Occipital lobe (tissue), 1 donor: ENCODE measurements at regions not wholly inside any gene's neighbourhood (a gene's known extent, or its start where the extent isn't known, plus 50 kb on each side); places are given as distances from the start of the nearest gene placed in this dataset.
"Not testable (repeated sequence)": the region's sequence is repeated elsewhere in the genome, so short reads cannot be mapped to it uniquely, and the experiment has no call there.

Source experiments
- DNase-seq: peaks from one replicate; lab custom pipeline; 2025; lab: John Stamatoyannopoulos, UW

- DNase-seq = no peak
These were observed 943.2 kb downstream of the MCTP2 start for GRCh38 chr15:95174301-95175259.

- DNase-seq = no peak
These were observed 944.7 kb downstream of the MCTP2 start for GRCh38 chr15:95175914-95176658.

- no peak for DNase-seq
These were observed 945.6 kb downstream of the MCTP2 start for GRCh38 chr15:95176794-95177577.

GRCh38 chr15:95180530-95180929 lies 949.2 kb downstream of the MCTP2 start:
- no peak for DNase-seq

GRCh38 chr15:95182091-95182490 lies 950.7 kb downstream of the MCTP2 start:
- no peak for DNase-seq

GRCh38 chr15:95192923-95193322 lies 961.6 kb downstream of the MCTP2 start:
- no peak for DNase-seq

GRCh38 chr15:95194746-95195145 lies 963.4 kb downstream of the MCTP2 start:
- no peak for DNase-seq

- no peak for DNase-seq
These were observed 965.0 kb downstream of the MCTP2 start for GRCh38 chr15:95196176-95196915.

GRCh38 chr15:95202569-95203349 lies 971.4 kb downstream of the MCTP2 start:
- DNase-seq = no peak

- DNase-seq = no peak
These were observed 973.7 kb downstream of the MCTP2 start for GRCh38 chr15:95205077-95205476.

- DNase-seq = not testable (repeated sequence)
These were observed 974.5 kb downstream of the MCTP2 start for GRCh38 chr15:95205830-95206229.

GRCh38 chr15:95208071-95208470 lies 976.7 kb downstream of the MCTP2 start:
- no peak for DNase-seq

- no peak for DNase-seq
These were observed 977.6 kb downstream of the MCTP2 start for GRCh38 chr15:95208988-95209387.

- no peak for DNase-seq
These were observed 979.1 kb downstream of the MCTP2 start for GRCh38 chr15:95210436-95210981.

GRCh38 chr15:95215017-95215416 lies 983.7 kb downstream of the MCTP2 start:
- DNase-seq = no peak

- DNase-seq = no peak
These were observed 995.5 kb downstream of the MCTP2 start for GRCh38 chr15:95226835-95227234.

- no peak for DNase-seq
These were observed 995.9 kb downstream of the MCTP2 start for GRCh38 chr15:95227235-95227634.

- DNase-seq = no peak
These were observed 997.6 kb downstream of the MCTP2 start for GRCh38 chr15:95228856-95229555.

GRCh38 chr15:95235033-95235432 lies 1003.7 kb downstream of the MCTP2 start:
- DNase-seq = no peak
